ENCODE measurements at regions not wholly inside any gene's neighbourhood (a gene's known extent, or its start where the extent isn't known, plus 50 kb on each side); places are given as distances from the start of the nearest gene placed in this dataset.
"Not testable (repeated sequence)": the region's sequence is repeated elsewhere in the genome, so short reads cannot be mapped to it uniquely, and the experiment has no call there.

DNA sequence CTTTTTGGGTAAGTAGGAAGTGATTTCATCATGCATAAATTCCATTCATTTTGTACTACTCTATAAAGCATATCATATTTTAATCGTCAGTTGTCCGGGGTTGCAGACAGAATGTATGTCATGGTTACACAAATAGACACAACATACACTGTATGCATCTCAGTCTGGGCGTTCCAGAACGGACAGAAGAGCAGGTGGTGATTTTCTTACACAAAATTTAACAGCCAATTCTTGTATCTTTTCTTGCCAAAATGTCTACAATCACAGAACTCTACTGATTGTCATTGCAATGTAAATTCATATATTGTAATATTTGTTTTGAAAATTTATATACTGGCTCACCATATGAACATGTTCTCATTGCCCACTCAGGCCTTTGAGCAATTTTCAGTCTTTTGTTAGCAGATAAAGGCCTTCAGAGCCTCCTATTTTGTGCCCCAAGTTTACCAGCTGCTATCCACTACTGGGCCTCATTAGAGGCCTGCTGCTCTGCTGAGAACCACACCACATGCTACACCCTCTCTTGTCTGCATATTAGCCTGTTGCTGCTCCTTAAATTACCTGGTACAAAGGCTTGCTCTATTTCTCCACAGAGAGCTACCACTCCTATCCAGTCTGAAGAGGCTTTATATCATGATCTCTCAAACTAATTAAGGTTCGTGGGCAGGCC lies 61.5 kb downstream of the PRDM13 start:
- dilution Hi-C loops (cut with MboI; ENCODE audit: extremely low pct_ligation_motif_present, low sequenced_read_pairs), result no loop called here
- H3K4me3 ChIP-seq (ENCODE audit: control insufficient read depth in 2 of 3, extremely low read depth in 1 of 3, insufficient read depth in 2 of 3, low read depth in 1 of 3, low read length in 3 of 3), result no peak overlapping the region

GRCh38 chr6:99689916-99690685 lies 83.5 kb downstream of the PRDM13 start:
- H3K36me3 ChIP-seq (ENCODE audit: control insufficient read depth in 2 of 2, extremely low read depth in 1 of 2, insufficient read depth in 2 of 2, low read length in 2 of 2), result no peaks in the 10 kb centered on the region
- FAIRE-seq, result no peak
- H2AFZ ChIP-seq (ENCODE audit: control insufficient read depth, low read length), result no peak overlapping the region
- no peaks in the 10 kb centered on the region for H4K20me1 ChIP-seq (ENCODE audit: control insufficient read depth, extremely low read depth, insufficient read depth, low read length)
- no peak overlapping the region for H3K27ac ChIP-seq (ENCODE audit: control insufficient read depth, insufficient read depth, low read length)
- no peak for DNase-seq (ENCODE audit: low read depth, low spot score)
- H3K27me3 ChIP-seq (ENCODE audit: control insufficient read depth, extremely low read depth, insufficient read depth, low read length), result no peaks in the 10 kb centered on the region
- H3K4me3 ChIP-seq (ENCODE audit: control insufficient read depth in 2 of 3, extremely low read depth in 1 of 3, insufficient read depth in 2 of 3, low read depth in 1 of 3, low read length in 3 of 3), result no peak overlapping the region
- no peaks in the 10 kb centered on the region for H3K9me3 ChIP-seq (ENCODE audit: control insufficient read depth, low read depth, low read length)
- dilution Hi-C loops (cut with MboI; ENCODE audit: extremely low pct_ligation_motif_present, low sequenced_read_pairs), result no loop called here
- no peak overlapping the region for H3K9ac ChIP-seq (ENCODE audit: control insufficient read depth, extremely low read depth, insufficient read depth, low read length)
- H3K4me1 ChIP-seq (ENCODE audit: control insufficient read depth, extremely low read depth, insufficient read depth, low read length), result no peaks in the 10 kb centered on the region
- TF ChIP-seq EZH2 (IDR thresholded peaks at IDR 0.05; ENCODE audit: low read length) (no peak), CTCF (optimal IDR thresholded peaks at IDR 0.05 in 1 of 3, IDR thresholded peaks at IDR 0.05 in 1 of 3, conservative IDR thresholded peaks at IDR 0.05 in 1 of 3; ENCODE audit: extremely low read depth in 1 of 3, insufficient read depth in 2 of 3, low read length in 3 of 3) (no peak)
- no peaks in the 10 kb centered on the region for H3K79me2 ChIP-seq (ENCODE audit: control insufficient read depth, insufficient read depth, low read length)
- H3K9me1 ChIP-seq (ENCODE audit: control insufficient read depth, extremely low read depth, insufficient read depth, low read length), result no peaks in the 10 kb centered on the region
- H3K4me2 ChIP-seq (ENCODE audit: control insufficient read depth, extremely low read depth, insufficient read depth, low read depth, low read length), result no peak overlapping the region

More for the DNA sequence above, 61.5 kb downstream of the PRDM13 start:
- FAIRE-seq, result no peak
- Histone ChIP-seq H3K9me3 (ENCODE audit: control insufficient read depth, low read depth, low read length) (no peaks in the 10 kb centered on the region), H3K9ac (ENCODE audit: control insufficient read depth, extremely low read depth, insufficient read depth, low read length) (no peak overlapping the region), H3K27me3 (ENCODE audit: control insufficient read depth, extremely low read depth, insufficient read depth, low read length) (no peaks in the 10 kb centered on the region), H3K4me1 (ENCODE audit: control insufficient read depth, extremely low read depth, insufficient read depth, low read length) (no peaks in the 10 kb centered on the region), H3K9me1 (ENCODE audit: control insufficient read depth, extremely low read depth, insufficient read depth, low read length) (no peaks in the 10 kb centered on the region), H2AFZ (ENCODE audit: control insufficient read depth, low read length) (no peak overlapping the region), H3K79me2 (ENCODE audit: control insufficient read depth, insufficient read depth, low read length) (no peaks in the 10 kb centered on the region), H3K27ac (ENCODE audit: control insufficient read depth, insufficient read depth, low read length) (no peak overlapping the region), H3K36me3 (ENCODE audit: control insufficient read depth in 2 of 2, extremely low read depth in 1 of 2, insufficient read depth in 2 of 2, low read length in 2 of 2) (no peaks in the 10 kb centered on the region), H3K4me2 (ENCODE audit: control insufficient read depth, extremely low read depth, insufficient read depth, low read depth, low read length) (no peak overlapping the region), H4K20me1 (ENCODE audit: control insufficient read depth, extremely low read depth, insufficient read depth, low read length) (no peaks in the 10 kb centered on the region)
- TF ChIP-seq EZH2 (IDR thresholded peaks at IDR 0.05; ENCODE audit: low read length) (no peak), CTCF (optimal IDR thresholded peaks at IDR 0.05 in 1 of 3, IDR thresholded peaks at IDR 0.05 in 1 of 3, conservative IDR thresholded peaks at IDR 0.05 in 1 of 3; ENCODE audit: extremely low read depth in 1 of 3, insufficient read depth in 2 of 3, low read length in 3 of 3) (no peak)
- DNase-seq (ENCODE audit: low read depth, low spot score), result no peak

DNA sequence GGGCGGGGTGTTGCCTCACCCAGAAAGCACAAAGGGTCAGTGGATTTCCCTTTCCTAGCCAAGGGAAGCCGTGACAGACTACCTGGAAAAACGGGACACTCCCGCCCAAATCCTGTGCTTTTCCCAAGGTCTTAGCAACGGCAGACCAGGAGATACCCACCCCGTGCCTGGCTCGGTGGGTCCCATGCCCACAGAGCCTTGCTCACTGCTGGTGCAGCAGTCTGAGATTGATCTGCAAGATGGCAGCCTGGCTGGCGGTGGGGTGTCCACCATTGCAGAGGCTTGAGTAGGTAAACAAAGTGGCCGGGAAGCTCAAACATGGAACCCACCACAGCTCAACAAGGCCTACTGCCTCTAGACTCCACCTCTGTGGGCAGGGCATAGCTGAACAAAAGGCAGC lies 95.7 kb downstream of the PRDM13 start:
- DNase-seq (ENCODE audit: low read depth, low spot score); H2AFZ ChIP-seq (ENCODE audit: control insufficient read depth, low read length); H3K79me2 ChIP-seq (ENCODE audit: control insufficient read depth, insufficient read depth, low read length); H3K27ac ChIP-seq (ENCODE audit: control insufficient read depth, insufficient read depth, low read length); H3K4me3 ChIP-seq (ENCODE audit: control insufficient read depth in 2 of 3, extremely low read depth in 1 of 3, insufficient read depth in 2 of 3, low read depth in 1 of 3, low read length in 3 of 3); H3K9ac ChIP-seq (ENCODE audit: control insufficient read depth, extremely low read depth, insufficient read depth, low read length); H3K4me2 ChIP-seq (ENCODE audit: control insufficient read depth, extremely low read depth, insufficient read depth, low read depth, low read length); H4K20me1 ChIP-seq (ENCODE audit: control insufficient read depth, extremely low read depth, insufficient read depth, low read length); dilution Hi-C loops (cut with MboI; ENCODE audit: extremely low pct_ligation_motif_present, low sequenced_read_pairs); H3K4me1 ChIP-seq (ENCODE audit: control insufficient read depth, extremely low read depth, insufficient read depth, low read length); H3K9me1 ChIP-seq (ENCODE audit: control insufficient read depth, extremely low read depth, insufficient read depth, low read length); H3K36me3 ChIP-seq (ENCODE audit: control insufficient read depth in 2 of 2, extremely low read depth in 1 of 2, insufficient read depth in 2 of 2, low read length in 2 of 2); H3K9me3 ChIP-seq (ENCODE audit: control insufficient read depth, low read depth, low read length); FAIRE-seq; H3K27me3 ChIP-seq (ENCODE audit: control insufficient read depth, extremely low read depth, insufficient read depth, low read length): not testable (repeated sequence)
